ENCODE measurements at regions not wholly inside any gene's neighbourhood (a gene's known extent, or its start where the extent isn't known, plus 50 kb on each side); places are given as distances from the start of the nearest gene placed in this dataset.

- TF ChIP-seq CTCF (IDR thresholded peaks at IDR 0.05) (no peak), POLR2AphosphoS5 (IDR thresholded peaks at IDR 0.05; ENCODE audit: low read depth, low read length) (no peak), TCF7L2 (IDR thresholded peaks at IDR 0.05; ENCODE audit: low read depth, low read length) (no peak), REST (IDR thresholded peaks at IDR 0.05; ENCODE audit: insufficient read depth in 1 of 2, low read depth in 2 of 2, low read length in 1 of 2) (no peak)
Measured at GRCh38 chr4:100306018-100306417, 115.8 kb upstream of the DDIT4L start.

Measured in Panc1 (cell line).